Activated CD8-positive, alpha-beta T cell treated with anti-CD3 and anti-CD28 coated beads, Interleukin-2, amount 10 ng/mL, durations not matched to agents 7 days and 5 days (primary cell): ENCODE measurements at regions not wholly inside any gene's neighbourhood (a gene's known extent, or its start where the extent isn't known, plus 50 kb on each side); places are given as distances from the start of the nearest gene placed in this dataset.

ENCODE experiments used
- ATAC-seq: fragments of 150-1000 bp; cut with Tn5 transposase; one replicate; pipeline ENCODE4 v1.10.0; 2021; ENCODE audit warnings: moderate library complexity
- CTCF ChIA-PET: fragments of 350-600 bp; sonication (Branson Sonifier 250); formaldehyde crosslinking; loops from one replicate; lab custom pipeline; 2021; ENCODE audit warnings: antibody characterized with exemption; lab: Charles Lee
- POLR2A ChIA-PET: fragments of 350-600 bp; sonication (Branson Sonifier 250); formaldehyde crosslinking; loops from one replicate; lab custom pipeline; 2021; ENCODE audit warnings: antibody characterized with exemption; lab: Charles Lee
- DNase-seq: peaks from one replicate; pipeline ENCODE4 v3.0.0-alpha.2; 2020
- H3K27ac Mint-ChIP-seq: one replicate; pipeline ENCODE4 v1.8.0; 2021; ENCODE audit warnings: mild to moderate bottlenecking, mixed read lengths
- H3K27me3 Mint-ChIP-seq: one replicate; pipeline ENCODE4 v1.8.0; 2021; ENCODE audit warnings: low read depth, mixed read lengths
- H3K36me3 Mint-ChIP-seq: one replicate; pipeline ENCODE4 v1.8.0; 2021; ENCODE audit warnings: low read depth, mixed read lengths
- H3K4me1 Mint-ChIP-seq: one replicate; pipeline ENCODE4 v1.8.0; 2021; ENCODE audit warnings: low read depth, mixed read lengths
- H3K4me3 Mint-ChIP-seq: one replicate; pipeline ENCODE4 v1.8.0; 2021; ENCODE audit warnings: mild to moderate bottlenecking, mixed read lengths
- H3K9me3 Mint-ChIP-seq: one replicate; pipeline ENCODE4 v1.8.0; 2022; ENCODE audit warnings: mixed read lengths; ENCODE audit not compliant: insufficient read depth

GRCh38 chr3:30256474-30256873, 349.9 kb upstream of the TGFBR2 start:
- DNase-seq (no peak), ATAC-seq (no peak)
- H3K4me3 Mint-ChIP-seq: no peak overlapping the region
- no peaks in the 10 kb centered on the region for H3K4me1 Mint-ChIP-seq
- ChIA-PET CTCF (no interaction called here), POLR2A (no interaction called here)
- H3K27me3 Mint-ChIP-seq: no peaks in the 10 kb centered on the region
- no peaks in the 10 kb centered on the region for H3K36me3 Mint-ChIP-seq
- H3K9me3 Mint-ChIP-seq: peaks cover 7% of the 10 kb centered on the region
- no peak overlapping the region for H3K27ac Mint-ChIP-seq

- Mint-ChIP-seq H3K4me3 (no peak overlapping the region), H3K27me3 (no peaks in the 10 kb centered on the region), H3K4me1 (peaks cover 11% of the 10 kb centered on the region), H3K27ac (no peak overlapping the region), H3K9me3 (peaks cover 7% of the 10 kb centered on the region), H3K36me3 (no peaks in the 10 kb centered on the region)
- ATAC-seq (no peak), DNase-seq (no peak)
- CTCF ChIA-PET: interaction anchor here (1.0 to 1.6 kb wide), 2 partner anchors 13 to 60 kb away, joined by 3 to 6 read pairs; no protein-coding TSS in a partner anchor
- POLR2A ChIA-PET: no interaction called here
Observed at GRCh38 chr3:30258426-30259392, 347.7 kb upstream of the TGFBR2 start.

DNA sequence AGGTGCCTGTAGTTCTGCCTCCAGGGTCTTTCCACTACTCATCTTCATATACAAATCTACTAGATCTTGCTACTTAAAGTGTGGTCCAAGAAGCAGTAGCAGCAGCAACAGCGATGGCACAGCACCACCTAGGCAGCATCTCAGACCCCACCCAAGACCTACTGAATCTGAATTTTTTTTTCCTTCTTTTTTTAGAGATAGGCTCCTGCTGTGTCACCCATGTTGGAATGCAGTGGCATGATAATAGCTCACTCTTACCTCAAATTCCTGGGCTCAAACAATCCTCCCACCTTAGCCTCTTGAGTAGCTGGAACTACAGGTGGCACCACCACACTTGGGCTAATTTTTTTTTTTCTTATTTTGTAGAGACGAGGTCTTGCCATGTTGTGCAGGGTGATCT, 346.7 kb upstream of the TGFBR2 start:
- peaks cover 17% of the 10 kb centered on the region for H3K4me1 Mint-ChIP-seq
- H3K36me3 Mint-ChIP-seq: peaks cover 7% of the 10 kb centered on the region
- POLR2A ChIA-PET: no interaction called here
- H3K9me3 Mint-ChIP-seq: peaks cover 14% of the 10 kb centered on the region
- CTCF ChIA-PET: interaction anchor here (1.0 to 1.6 kb wide), 2 partner anchors 14 to 61 kb away, joined by 3 to 6 read pairs; no protein-coding TSS in a partner anchor
- ATAC-seq (no peak), DNase-seq (no peak)
- H3K27me3 Mint-ChIP-seq: no peaks in the 10 kb centered on the region
- no peak overlapping the region for H3K4me3 Mint-ChIP-seq
- no peak overlapping the region for H3K27ac Mint-ChIP-seq

GRCh38 chr3:30260762-30261161, 345.6 kb upstream of the TGFBR2 start:
- ATAC-seq (no peak), DNase-seq (no peak)
- ChIA-PET CTCF (interaction anchor here (0.8 kb wide), 1 partner anchor 18 kb away, joined by 3 read pairs; no protein-coding TSS in a partner anchor), POLR2A (no interaction called here)
- H3K36me3 Mint-ChIP-seq: peaks cover 7% of the 10 kb centered on the region
- H3K9me3 Mint-ChIP-seq: peaks cover 19% of the 10 kb centered on the region
- H3K27ac Mint-ChIP-seq: no peak overlapping the region
- H3K4me1 Mint-ChIP-seq: peaks cover 17% of the 10 kb centered on the region
- H3K4me3 Mint-ChIP-seq: no peak overlapping the region
- no peaks in the 10 kb centered on the region for H3K27me3 Mint-ChIP-seq

GRCh38 chr3:30263238-30263924, 343.0 kb upstream of the TGFBR2 start:
- CTCF ChIA-PET: interaction anchor here (1.2 to 2.7 kb wide), 3 partner anchors 21 to 65 kb away, joined by 3 to 10 read pairs (median 3); no protein-coding TSS in a partner anchor
- POLR2A ChIA-PET: no interaction called here

DNA sequence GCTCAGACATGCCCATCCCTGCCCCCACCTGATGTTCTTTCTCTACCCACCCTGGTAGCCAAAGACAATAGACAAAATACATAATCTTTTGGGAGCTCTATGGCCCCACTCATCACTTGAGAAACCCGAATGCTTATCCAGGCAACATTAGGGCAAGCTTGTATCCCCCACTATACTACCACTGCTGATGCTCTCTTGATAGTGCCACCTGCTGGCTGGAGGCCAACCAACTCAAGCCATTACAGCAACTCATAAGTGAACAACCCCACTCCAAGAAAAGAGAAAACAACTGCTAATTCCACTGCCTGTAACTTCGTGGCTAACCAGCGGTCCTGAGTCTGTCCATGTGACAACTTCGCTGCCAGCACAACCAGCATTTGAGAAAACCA, 342.5 kb upstream of the TGFBR2 start:
- peaks cover 7% of the 10 kb centered on the region for H3K36me3 Mint-ChIP-seq
- peak overlapping the region; percentile 64 for H3K27ac Mint-ChIP-seq
- POLR2A ChIA-PET: no interaction called here
- ATAC-seq (no peak), DNase-seq (no peak)
- H3K9me3 Mint-ChIP-seq: peaks cover 12% of the 10 kb centered on the region
- H3K4me3 Mint-ChIP-seq: no peak overlapping the region
- peaks cover 17% of the 10 kb centered on the region for H3K4me1 Mint-ChIP-seq
- CTCF ChIA-PET: interaction anchor here (1.2 to 2.7 kb wide), 3 partner anchors 21 to 65 kb away, joined by 3 to 10 read pairs (median 3); no protein-coding TSS in a partner anchor
- H3K27me3 Mint-ChIP-seq: no peaks in the 10 kb centered on the region

More at GRCh38 chr3:30263238-30263924, 343.0 kb upstream of the TGFBR2 start:
- no peak for ATAC-seq
- no peak for DNase-seq
- Mint-ChIP-seq H3K4me1 (peaks cover 17% of the 10 kb centered on the region), H3K36me3 (peaks cover 7% of the 10 kb centered on the region), H3K27me3 (no peaks in the 10 kb centered on the region), H3K9me3 (peaks cover 12% of the 10 kb centered on the region), H3K27ac (peak overlapping the region; percentile 64), H3K4me3 (no peak overlapping the region)

- Mint-ChIP-seq H3K36me3 (peaks cover 7% of the 10 kb centered on the region), H3K27me3 (no peaks in the 10 kb centered on the region), H3K4me3 (no peak overlapping the region), H3K9me3 (peaks cover 12% of the 10 kb centered on the region), H3K4me1 (peaks cover 20% of the 10 kb centered on the region), H3K27ac (no peak overlapping the region)
- ATAC-seq: no peak
- POLR2A ChIA-PET: no interaction called here
- CTCF ChIA-PET: no interaction called here
- DNase-seq: no peak
Observed at GRCh38 chr3:30266524-30266923, 339.9 kb upstream of the TGFBR2 start.

- ATAC-seq: no peak
- Mint-ChIP-seq H3K27ac (no peak overlapping the region), H3K36me3 (peaks cover 7% of the 10 kb centered on the region), H3K4me1 (peaks cover 13% of the 10 kb centered on the region), H3K9me3 (peaks cover 12% of the 10 kb centered on the region), H3K27me3 (no peaks in the 10 kb centered on the region), H3K4me3 (no peak overlapping the region)
- ChIA-PET CTCF (no interaction called here), POLR2A (no interaction called here)
- DNase-seq: no peak
Observed at GRCh38 chr3:30268288-30268687, 338.1 kb upstream of the TGFBR2 start.

- H3K36me3 Mint-ChIP-seq: no peaks in the 10 kb centered on the region
- H3K27ac Mint-ChIP-seq: no peak overlapping the region
- H3K27me3 Mint-ChIP-seq: no peaks in the 10 kb centered on the region
- H3K4me3 Mint-ChIP-seq: no peak overlapping the region
- peaks cover 4% of the 10 kb centered on the region for H3K9me3 Mint-ChIP-seq
- DNase-seq (no peak), ATAC-seq (no peak)
- ChIA-PET CTCF (no interaction called here), POLR2A (no interaction called here)
- H3K4me1 Mint-ChIP-seq: peaks cover 3% of the 10 kb centered on the region
Observed at GRCh38 chr3:30269751-30270445, 336.5 kb upstream of the TGFBR2 start.

DNA sequence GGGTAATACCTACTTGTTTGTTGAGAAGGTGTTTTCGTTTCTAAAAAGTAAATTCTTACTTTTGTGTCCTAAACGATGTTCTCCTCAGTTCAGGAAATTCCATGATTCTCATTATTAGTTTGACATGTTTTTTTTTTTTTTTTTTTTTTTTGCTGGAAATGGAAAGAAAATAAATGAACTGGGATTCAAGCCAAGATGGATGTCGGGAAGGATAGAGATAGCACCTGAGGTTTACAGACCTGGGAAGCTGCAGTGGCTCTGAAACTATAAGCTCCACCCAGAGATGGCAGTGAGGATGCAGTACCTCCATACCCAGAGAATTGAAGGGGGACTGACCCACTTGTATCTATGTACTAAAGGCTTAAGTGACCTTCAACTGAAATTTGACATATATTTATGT, 334.6 kb upstream of the TGFBR2 start:
- DNase-seq (no peak), ATAC-seq (no peak)
- Mint-ChIP-seq H3K9me3 (peaks cover 7% of the 10 kb centered on the region), H3K27me3 (no peaks in the 10 kb centered on the region), H3K4me1 (peaks cover 3% of the 10 kb centered on the region), H3K27ac (no peak overlapping the region), H3K36me3 (no peaks in the 10 kb centered on the region), H3K4me3 (no peak overlapping the region)
- CTCF ChIA-PET: interaction anchor here (1.1 kb wide), 1 partner anchor 72 kb away, joined by 3 read pairs; no protein-coding TSS in a partner anchor
- POLR2A ChIA-PET: no interaction called here

GRCh38 chr3:30273304-30274072, 332.9 kb upstream of the TGFBR2 start:
- peaks cover 5% of the 10 kb centered on the region for H3K36me3 Mint-ChIP-seq
- H3K27me3 Mint-ChIP-seq: no peaks in the 10 kb centered on the region
- CTCF ChIA-PET: interaction anchor here (0.6 kb wide), 1 partner anchor 25 kb away, joined by 3 read pairs; no protein-coding TSS in a partner anchor
- peaks cover 3% of the 10 kb centered on the region for H3K4me1 Mint-ChIP-seq
- no peak overlapping the region for H3K27ac Mint-ChIP-seq
- DNase-seq (no peak), ATAC-seq (no peak)
- peaks cover 17% of the 10 kb centered on the region for H3K9me3 Mint-ChIP-seq
- H3K4me3 Mint-ChIP-seq: no peak overlapping the region
- POLR2A ChIA-PET: interaction anchor here (0.6 kb wide), 1 partner anchor 870 kb away, joined by 4 read pairs; no protein-coding TSS in a partner anchor
